ENCODE measurements at regions not wholly inside any gene's neighbourhood (a gene's known extent, or its start where the extent isn't known, plus 50 kb on each side); places are given as distances from the start of the nearest gene placed in this dataset.

DNA sequence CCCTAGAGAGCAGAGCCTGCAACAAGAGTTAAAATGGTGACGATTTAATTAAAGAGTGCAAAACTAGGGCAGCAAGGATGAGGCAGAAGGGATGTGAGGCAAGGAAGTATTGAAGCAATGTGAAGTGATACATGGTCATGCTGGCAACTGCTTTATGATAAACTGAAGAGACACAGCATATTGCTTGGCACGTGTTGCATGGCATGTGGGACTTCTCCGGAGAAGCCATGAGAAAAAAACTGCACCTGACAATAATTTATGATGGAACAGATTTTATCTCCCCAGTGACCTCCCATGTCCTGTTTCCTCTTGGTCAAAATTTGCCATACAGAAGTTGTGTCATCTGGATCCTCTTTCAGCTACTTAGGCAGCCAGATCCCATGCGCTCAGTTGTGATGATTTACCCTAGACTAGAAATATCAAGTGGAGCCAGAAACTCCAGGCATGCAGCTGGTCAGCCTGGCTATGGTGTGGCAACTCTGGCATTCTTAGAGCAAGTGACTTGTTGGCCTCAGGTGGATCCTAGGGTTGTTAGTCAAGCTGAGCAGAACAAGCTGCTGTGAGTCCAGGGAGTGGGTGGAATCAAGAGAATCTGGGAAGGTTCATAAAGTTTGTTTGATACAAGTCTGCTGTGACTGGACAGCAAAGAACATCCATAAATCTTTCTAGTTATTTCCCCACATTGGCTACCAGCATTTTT, 611.4 kb upstream of the USP24 start:
- Histone ChIP-seq H2BK5ac (ENCODE audit: insufficient read length, low read length) (no peak overlapping the region), H3K27me3 (ENCODE audit: insufficient read depth, low read length) (no peaks in the 10 kb centered on the region), H2BK120ac (ENCODE audit: low read depth, low read length, poor library complexity, severe bottlenecking) (no peak overlapping the region), H2BK20ac (ENCODE audit: low read depth, low read length, poor library complexity, severe bottlenecking) (no peak overlapping the region), H2BK15ac (ENCODE audit: low read depth, low read length) (no peak overlapping the region), H4K5ac (ENCODE audit: insufficient read length, low read depth, low read length) (no peak overlapping the region), H3T11ph (ENCODE audit: low read length) (no peak overlapping the region), H3K23ac (ENCODE audit: insufficient read length, low read depth, low read length) (no peak overlapping the region), H3K23me2 (ENCODE audit: insufficient read length, low read depth, low read length, poor library complexity, severe bottlenecking) (no peaks in the 10 kb centered on the region), H3K18ac (ENCODE audit: insufficient read length, low read depth, low read length) (no peak overlapping the region), H2AFZ (ENCODE audit: low read length) (no peak overlapping the region), H2AK5ac (ENCODE audit: insufficient read length, low read length) (no peak overlapping the region), H3K79me2 (ENCODE audit: insufficient read depth, low read length) (no peaks in the 10 kb centered on the region), H3K4me1 (ENCODE audit: insufficient read depth, low read length) (no peaks in the 10 kb centered on the region), H3K79me1 (ENCODE audit: insufficient read depth, low read depth, low read length, poor library complexity, severe bottlenecking) (no peaks in the 10 kb centered on the region), H3K9me3 (ENCODE audit: control insufficient read depth, low read depth, low read length) (no peaks in the 10 kb centered on the region), H2BK12ac (ENCODE audit: insufficient read length, low read depth, low read length) (no peak overlapping the region), H3K9ac (ENCODE audit: extremely low read depth, insufficient read length, low read length) (no peak overlapping the region), H3K56ac (ENCODE audit: insufficient read length, low read depth, low read length) (no peak overlapping the region), H4K20me1 (ENCODE audit: control insufficient read depth, insufficient read depth, insufficient read length) (no peaks in the 10 kb centered on the region), H3K4me2 (ENCODE audit: insufficient read depth, insufficient read length, low read length) (no peak overlapping the region), H3K14ac (ENCODE audit: insufficient read depth, low read length) (no peak overlapping the region), H4K91ac (ENCODE audit: insufficient read length, low read depth, low read length) (no peak overlapping the region), H4K8ac (replicated peaks; ENCODE audit: insufficient read length, low read depth, low read length) (no peak overlapping the region), H3K27ac (ENCODE audit: insufficient read length, low read depth, low read length) (no peak overlapping the region), H3K4ac (ENCODE audit: low read depth, low read length) (no peak overlapping the region)
- Mint-ChIP-seq H3K9me3 (no peaks in the 10 kb centered on the region), H3K27ac (no peak overlapping the region), H3K4me3 (no peak overlapping the region), H3K36me3 (ENCODE audit: insufficient read depth in 1 of 3, low read depth in 3 of 3) (no peaks in the 10 kb centered on the region; a peak in 1 of 7 replicates), H3K27me3 (ENCODE audit: low read depth) (peaks cover 2% of the 10 kb centered on the region; the same call in 1 of the 2 replicates), H3K4me1 (no peaks in the 10 kb centered on the region; a peak in 1 of 4 replicates)
- no CpG with 5 or more reads among the region's 4 CpGs for WGBS (ENCODE audit: extremely low coverage, insufficient read length, low lambda C conversion rate)
- DNase-seq: no peak
- TF ChIP-seq CTCF (conservative IDR thresholded peaks at IDR 0.05): no peak

Data from H9 (cell line).